ENCODE measurements at regions not wholly inside any gene's neighbourhood (a gene's known extent, or its start where the extent isn't known, plus 50 kb on each side); places are given as distances from the start of the nearest gene placed in this dataset.

- peak; percentile 29 for DNase-seq
Observed at GRCh38 chr2:120552800-120553481, 182.7 kb upstream of the GLI2 start.

- no peak for DNase-seq
Observed at GRCh38 chr2:120554625-120555032, 181.0 kb upstream of the GLI2 start.

GRCh38 chr2:120555092-120555491 lies 180.6 kb upstream of the GLI2 start:
- no peak for DNase-seq

- no peak for DNase-seq
Observed at GRCh38 chr2:120556911-120557310, 178.8 kb upstream of the GLI2 start.

GRCh38 chr2:120558847-120559246 lies 176.8 kb upstream of the GLI2 start:
- DNase-seq: no peak

GRCh38 chr2:120559401-120559800 lies 176.3 kb upstream of the GLI2 start:
- DNase-seq: no peak

GRCh38 chr2:120560330-120560729 lies 175.3 kb upstream of the GLI2 start:
- no peak for DNase-seq

- DNase-seq: no peak
Observed at GRCh38 chr2:120561379-120562035, 174.2 kb upstream of the GLI2 start.

GRCh38 chr2:120562218-120563005 lies 173.3 kb upstream of the GLI2 start:
- DNase-seq: no peak

- no peak for DNase-seq
Observed at GRCh38 chr2:120563616-120564015, 172.1 kb upstream of the GLI2 start.

GRCh38 chr2:120564213-120565094 lies 171.2 kb upstream of the GLI2 start:
- DNase-seq: no peak

GRCh38 chr2:120565095-120565460 lies 170.6 kb upstream of the GLI2 start:
- DNase-seq: no peak

GRCh38 chr2:120565929-120566328 lies 169.7 kb upstream of the GLI2 start:
- no peak for DNase-seq

GRCh38 chr2:120566331-120567035 lies 169.2 kb upstream of the GLI2 start:
- peak; percentile 66 for DNase-seq

GRCh38 chr2:120567128-120567527 lies 168.5 kb upstream of the GLI2 start:
- DNase-seq: no peak

GRCh38 chr2:120568089-120568974 lies 167.3 kb upstream of the GLI2 start:
- no peak for DNase-seq

- no peak for DNase-seq
Observed at GRCh38 chr2:120568975-120569268, 166.7 kb upstream of the GLI2 start.

- DNase-seq: no peak
Observed at GRCh38 chr2:120570001-120570400, 165.7 kb upstream of the GLI2 start.

- DNase-seq: no peak
Observed at GRCh38 chr2:120570546-120570945, 165.1 kb upstream of the GLI2 start.

- no peak for DNase-seq
Observed at GRCh38 chr2:120571015-120571728, 164.5 kb upstream of the GLI2 start.

GRCh38 chr2:120572226-120572625 lies 163.4 kb upstream of the GLI2 start:
- no peak for DNase-seq
